ENCODE measurements at regions not wholly inside any gene's neighbourhood (a gene's known extent, or its start where the extent isn't known, plus 50 kb on each side); places are given as distances from the start of the nearest gene placed in this dataset.

- SMC1A ChIA-PET (ENCODE audit: uncharacterized antibody, unreplicated experiment), result no interaction called here
- Histone ChIP-seq H3K27me3 (replicated peaks in 1 of 2; ENCODE audit: control insufficient read depth in 2 of 2, insufficient read depth in 2 of 2, low read length in 1 of 2) (0 out of 4 replicates have a peak, but pooled peaks cover 0 to 2% of the 10 kb centered on the region in 2 experiments), H3K36me3 (ENCODE audit: control insufficient read depth in 2 of 2, insufficient read depth in 2 of 2, low read length in 1 of 2) (no peaks in the 10 kb centered on the region), H3K4me1 (ENCODE audit: control insufficient read depth, insufficient read depth, low read length) (no peaks in the 10 kb centered on the region), H3K4me2 (ENCODE audit: control insufficient read depth, insufficient read depth) (no peak overlapping the region), H2AFZ (ENCODE audit: control insufficient read depth, low read depth, low read length) (no peak overlapping the region), H4K20me1 (ENCODE audit: control insufficient read depth, insufficient read depth) (no peaks in the 10 kb centered on the region), H3K27ac (ENCODE audit: control insufficient read depth, insufficient read depth) (no peak overlapping the region), H3K4me3 (no peak overlapping the region), H3K79me2 (ENCODE audit: control insufficient read depth, insufficient read depth, low read length) (no peaks in the 10 kb centered on the region), H3K9me3 (replicated peaks; ENCODE audit: control insufficient read depth, insufficient read depth, low read length) (no peaks in the 10 kb centered on the region), H3K9ac (ENCODE audit: control insufficient read depth, insufficient read depth, low read length) (no peak overlapping the region)
- RAD21 ChIA-PET (ENCODE audit: unreplicated experiment), result no interaction called here
- WGBS (ENCODE audit: insufficient coverage, insufficient replicate concordance, low lambda C conversion rate, missing lambda C conversion rate), result 72% methylated on average over 3 of the region's 3 CpGs
- CTCF ChIA-PET, result no interaction called here
- intact Hi-C loops (cut with micrococcal nuclease; ENCODE audit: unreplicated experiment), result no loop called here
- no peak for DNase-seq (ENCODE audit: low read depth, low spot score)
- no peak for FAIRE-seq
- POLR2A ChIA-PET, result no interaction called here
- in situ Hi-C loops (cut with MboI), result no loop called here
- BruUV-seq (replicated peaks), result no TSS peak
- no peak for ATAC-seq
- TF ChIP-seq YY1 (IDR thresholded peaks at IDR 0.05; ENCODE audit: low read depth, low read length) (no peak), SMC3 (IDR thresholded peaks at IDR 0.05; ENCODE audit: borderline replicate concordance, low read length) (no peak), RBBP5 (conservative IDR thresholded peaks at IDR 0.05) (no peak), NFYA (IDR thresholded peaks at IDR 0.05; ENCODE audit: borderline replicate concordance, low read depth, low read length) (no peak), SIX5 (IDR thresholded peaks at IDR 0.05; ENCODE audit: low read depth, low read length, severe bottlenecking) (no peak), ZBTB11 (CRISPR knock-in tag; IDR thresholded peaks at IDR 0.05) (no peak), USF2 (IDR thresholded peaks at IDR 0.05; ENCODE audit: borderline replicate concordance, low read depth, low read length) (no peak), ZBTB33 (IDR thresholded peaks at IDR 0.05) (no peak), IKZF1 (conservative IDR thresholded peaks at IDR 0.05) (no peak), WRNIP1 (IDR thresholded peaks at IDR 0.05; ENCODE audit: borderline replicate concordance, low read depth, low read length) (no peak)
- TF ChIP-seq, protein P1, sequence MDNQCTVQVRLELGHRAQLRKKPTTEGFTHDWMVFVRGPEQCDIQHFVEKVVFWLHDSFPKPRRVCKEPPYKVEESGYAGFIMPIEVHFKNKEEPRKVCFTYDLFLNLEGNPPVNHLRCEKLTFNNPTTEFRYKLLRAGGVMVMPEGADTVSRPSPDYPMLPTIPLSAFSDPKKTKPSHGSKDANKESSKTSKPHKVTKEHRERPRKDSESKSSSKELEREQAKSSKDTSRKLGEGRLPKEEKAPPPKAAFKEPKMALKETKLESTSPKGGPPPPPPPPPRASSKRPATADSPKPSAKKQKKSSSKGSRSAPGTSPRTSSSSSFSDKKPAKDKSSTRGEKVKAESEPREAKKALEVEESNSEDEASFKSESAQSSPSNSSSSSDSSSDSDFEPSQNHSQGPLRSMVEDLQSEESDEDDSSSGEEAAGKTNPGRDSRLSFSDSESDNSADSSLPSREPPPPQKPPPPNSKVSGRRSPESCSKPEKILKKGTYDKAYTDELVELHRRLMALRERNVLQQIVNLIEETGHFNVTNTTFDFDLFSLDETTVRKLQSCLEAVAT (IDR thresholded peaks at IDR 0.05), result no peak
- TF ChIP-seq, protein P2, sequence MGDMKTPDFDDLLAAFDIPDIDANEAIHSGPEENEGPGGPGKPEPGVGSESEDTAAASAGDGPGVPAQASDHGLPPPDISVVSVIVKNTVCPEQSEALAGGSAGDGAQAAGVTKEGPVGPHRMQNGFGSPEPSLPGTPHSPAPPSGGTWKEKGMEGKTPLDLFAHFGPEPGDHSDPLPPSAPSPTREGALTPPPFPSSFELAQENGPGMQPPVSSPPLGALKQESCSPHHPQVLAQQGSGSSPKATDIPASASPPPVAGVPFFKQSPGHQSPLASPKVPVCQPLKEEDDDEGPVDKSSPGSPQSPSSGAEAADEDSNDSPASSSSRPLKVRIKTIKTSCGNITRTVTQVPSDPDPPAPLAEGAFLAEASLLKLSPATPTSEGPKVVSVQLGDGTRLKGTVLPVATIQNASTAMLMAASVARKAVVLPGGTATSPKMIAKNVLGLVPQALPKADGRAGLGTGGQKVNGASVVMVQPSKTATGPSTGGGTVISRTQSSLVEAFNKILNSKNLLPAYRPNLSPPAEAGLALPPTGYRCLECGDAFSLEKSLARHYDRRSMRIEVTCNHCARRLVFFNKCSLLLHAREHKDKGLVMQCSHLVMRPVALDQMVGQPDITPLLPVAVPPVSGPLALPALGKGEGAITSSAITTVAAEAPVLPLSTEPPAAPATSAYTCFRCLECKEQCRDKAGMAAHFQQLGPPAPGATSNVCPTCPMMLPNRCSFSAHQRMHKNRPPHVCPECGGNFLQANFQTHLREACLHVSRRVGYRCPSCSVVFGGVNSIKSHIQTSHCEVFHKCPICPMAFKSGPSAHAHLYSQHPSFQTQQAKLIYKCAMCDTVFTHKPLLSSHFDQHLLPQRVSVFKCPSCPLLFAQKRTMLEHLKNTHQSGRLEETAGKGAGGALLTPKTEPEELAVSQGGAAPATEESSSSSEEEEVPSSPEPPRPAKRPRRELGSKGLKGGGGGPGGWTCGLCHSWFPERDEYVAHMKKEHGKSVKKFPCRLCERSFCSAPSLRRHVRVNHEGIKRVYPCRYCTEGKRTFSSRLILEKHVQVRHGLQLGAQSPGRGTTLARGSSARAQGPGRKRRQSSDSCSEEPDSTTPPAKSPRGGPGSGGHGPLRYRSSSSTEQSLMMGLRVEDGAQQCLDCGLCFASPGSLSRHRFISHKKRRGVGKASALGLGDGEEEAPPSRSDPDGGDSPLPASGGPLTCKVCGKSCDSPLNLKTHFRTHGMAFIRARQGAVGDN (IDR thresholded peaks at IDR 0.05), result no peak
Measured at GRCh38 chr2:59896499-59897245, 656.8 kb downstream of the BCL11A start.

Data from GM12878 (cell line).